ENCODE measurements at regions not wholly inside any gene's neighbourhood (a gene's known extent, or its start where the extent isn't known, plus 50 kb on each side); places are given as distances from the start of the nearest gene placed in this dataset.

- no peak for TF ChIP-seq EZH2 (IDR thresholded peaks at IDR 0.05; ENCODE audit: low read depth)
- no peak for TF ChIP-seq CTCF (conservative IDR thresholded peaks at IDR 0.05)
Observed at GRCh38 chr5:66338828-66339227, 194.7 kb downstream of the SREK1 start.

Data from PC-9 (cell line).